PC-9 (cell line): ENCODE measurements at regions not wholly inside any gene's neighbourhood (a gene's known extent, or its start where the extent isn't known, plus 50 kb on each side); places are given as distances from the start of the nearest gene placed in this dataset.

ENCODE experiments used
- EZH2 ChIP-seq: fragments of 200-600 bp; sonication (generic); IDR thresholded peaks from 2 replicates; pipeline ENCODE4 v1.8.0; 2017; ENCODE audit warnings: antibody characterized with exemption, low read depth
- TF ChIP-seq, protein P1 (sequence below): fragments of 200-600 bp; sonication (generic); conservative IDR thresholded peaks from 2 replicates; pipeline ENCODE4 v1.6.1; 2017; ENCODE audit warnings: mixed run types, antibody characterized with exemption, mild to moderate bottlenecking, moderate library complexity

DNA sequence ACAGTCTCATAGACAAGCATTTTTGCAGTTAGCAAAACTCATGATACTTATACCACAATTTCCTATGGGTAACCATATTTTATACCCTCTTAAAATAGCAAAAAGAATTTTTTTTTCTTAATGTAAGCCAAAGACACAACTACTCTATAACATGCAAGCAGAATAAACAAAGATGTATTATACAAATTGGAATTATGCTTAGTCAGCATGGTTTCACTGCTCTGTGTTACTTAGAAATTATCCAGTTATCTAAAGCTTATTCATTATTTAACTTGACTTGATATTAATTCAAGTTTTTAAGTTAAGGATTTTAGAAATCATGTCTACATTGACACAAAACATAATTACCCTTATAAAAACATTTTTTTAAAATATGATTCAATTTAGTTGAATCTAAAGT is 449.8 kb upstream of the CDH2 start:
- TF ChIP-seq, protein P1, sequence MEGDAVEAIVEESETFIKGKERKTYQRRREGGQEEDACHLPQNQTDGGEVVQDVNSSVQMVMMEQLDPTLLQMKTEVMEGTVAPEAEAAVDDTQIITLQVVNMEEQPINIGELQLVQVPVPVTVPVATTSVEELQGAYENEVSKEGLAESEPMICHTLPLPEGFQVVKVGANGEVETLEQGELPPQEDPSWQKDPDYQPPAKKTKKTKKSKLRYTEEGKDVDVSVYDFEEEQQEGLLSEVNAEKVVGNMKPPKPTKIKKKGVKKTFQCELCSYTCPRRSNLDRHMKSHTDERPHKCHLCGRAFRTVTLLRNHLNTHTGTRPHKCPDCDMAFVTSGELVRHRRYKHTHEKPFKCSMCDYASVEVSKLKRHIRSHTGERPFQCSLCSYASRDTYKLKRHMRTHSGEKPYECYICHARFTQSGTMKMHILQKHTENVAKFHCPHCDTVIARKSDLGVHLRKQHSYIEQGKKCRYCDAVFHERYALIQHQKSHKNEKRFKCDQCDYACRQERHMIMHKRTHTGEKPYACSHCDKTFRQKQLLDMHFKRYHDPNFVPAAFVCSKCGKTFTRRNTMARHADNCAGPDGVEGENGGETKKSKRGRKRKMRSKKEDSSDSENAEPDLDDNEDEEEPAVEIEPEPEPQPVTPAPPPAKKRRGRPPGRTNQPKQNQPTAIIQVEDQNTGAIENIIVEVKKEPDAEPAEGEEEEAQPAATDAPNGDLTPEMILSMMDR, result no peak
- no peak for TF ChIP-seq EZH2
